Lung (tissue), 11 donors: ENCODE measurements at regions not wholly inside any gene's neighbourhood (a gene's known extent, or its start where the extent isn't known, plus 50 kb on each side); places are given as distances from the start of the nearest gene placed in this dataset.

ENCODE experiments used
- ATAC-seq: fragments of 200-7000 bp; cut with Tn5 transposase; one replicate; pipeline ENCODE4 v1.9.1; 2020; ENCODE audit warnings: moderate number of reproducible peaks; ENCODE audit not compliant: insufficient read depth, low FRiP score
- DNase-seq, 3 donors: peaks; one replicate each; pipeline ENCODE4 v3.0.0-alpha.2; 2013 to 2017
- H3K27ac ChIP-seq, 2 donors: one replicate each; pipeline ENCODE4 v1.5.1; 2013; ENCODE audit warnings: mild to moderate bottlenecking in 2 of 2, moderate library complexity in 2 of 2, control low read depth in 1 of 2, inconsistent platforms in 1 of 2, low read depth in 1 of 2, low read length in 1 of 2
- H3K27me3 ChIP-seq, 3 donors: one replicate each; pipeline ENCODE4 v1.5.1; 2013; ENCODE audit warnings: low read length in 2 of 3; ENCODE audit not compliant: control insufficient read depth in 3 of 3, insufficient read depth in 3 of 3
- H3K36me3 ChIP-seq, 4 donors: one replicate each; pipeline ENCODE4 v1.5.1; 2013; ENCODE audit warnings: low read length in 4 of 4, mild to moderate bottlenecking in 1 of 4, moderate library complexity in 1 of 4; ENCODE audit not compliant: control insufficient read depth in 4 of 4, insufficient read depth in 4 of 4
- H3K4me1 ChIP-seq, 5 donors: one replicate each; pipeline ENCODE4 v1.5.1; 2013; ENCODE audit warnings: low read length in 5 of 5, mild to moderate bottlenecking in 2 of 5, moderate library complexity in 1 of 5; ENCODE audit not compliant: control insufficient read depth in 5 of 5, insufficient read depth in 5 of 5
- H3K4me3 ChIP-seq: one replicate; pipeline ENCODE4 v1.5.1; 2013; ENCODE audit warnings: mild to moderate bottlenecking, control low read depth, moderate library complexity
- H3K9ac ChIP-seq, 2 donors: one replicate each; pipeline ENCODE4 v1.5.1; 2013; ENCODE audit warnings: low read length in 2 of 2, control low read depth in 1 of 2; ENCODE audit not compliant: insufficient read depth in 1 of 2
- H3K9me3 ChIP-seq, 4 donors: one replicate each; pipeline ENCODE4 v1.5.1; 2013; ENCODE audit warnings: low read length in 3 of 4, mild to moderate bottlenecking in 1 of 4, moderate library complexity in 1 of 4; ENCODE audit not compliant: control insufficient read depth in 4 of 4, insufficient read depth in 3 of 4
- WGBS, 2 donors: extraction: QIAGEN DNeasy Blood & Tissue Kit; methylation state at CpG; one replicate each; pipeline ENCODE4 v1.1.7; 2013; 5-methylcytosine and 5-hydroxymethylcytosine counted together
- TF ChIP-seq, protein P1 (sequence below): IDR thresholded peaks from 2 replicates; pipeline ENCODE4 v1.5.1; 2012; ENCODE audit warnings: mild to moderate bottlenecking; ENCODE audit errors: control extremely low read depth, extremely low read depth
- donor health status: control.
- donor health status: control.
- donor health status: Bipolar disorder and iron deficiency.
- donor health status: healthy.
- donor health status: DM: yes; HTN: yes; CAD: no.

DNA sequence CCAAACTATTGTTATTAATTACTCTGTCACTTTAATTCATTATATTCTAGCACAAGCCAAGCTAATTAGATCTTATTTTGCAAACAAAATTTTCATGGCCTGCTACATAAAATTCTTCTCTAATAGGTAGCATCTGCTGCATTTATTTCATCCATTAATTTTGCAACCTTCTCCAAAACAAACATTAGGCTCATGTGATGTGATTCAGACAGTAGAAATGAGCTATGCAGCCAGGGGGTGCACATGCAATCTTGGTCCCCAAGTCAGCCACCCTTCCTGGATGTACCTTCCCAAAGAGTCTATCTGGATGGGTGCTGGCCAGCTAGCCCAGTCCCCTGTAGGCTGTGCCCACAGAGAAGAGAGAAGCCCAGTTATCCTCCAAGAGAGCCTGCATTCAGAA is 242.1 kb upstream of the OSR1 start:
- Histone ChIP-seq H3K27me3 (no peaks in the 10 kb centered on the region), H3K4me3 (no peak overlapping the region), H3K9me3 (no peaks in the 10 kb centered on the region), H3K27ac (no peak overlapping the region), H3K4me1 (no peaks in the 10 kb centered on the region), H3K36me3 (no peaks in the 10 kb centered on the region), H3K9ac (no peak overlapping the region)
- DNase-seq (no peak), ATAC-seq (no peak)
- TF ChIP-seq, protein P1, sequence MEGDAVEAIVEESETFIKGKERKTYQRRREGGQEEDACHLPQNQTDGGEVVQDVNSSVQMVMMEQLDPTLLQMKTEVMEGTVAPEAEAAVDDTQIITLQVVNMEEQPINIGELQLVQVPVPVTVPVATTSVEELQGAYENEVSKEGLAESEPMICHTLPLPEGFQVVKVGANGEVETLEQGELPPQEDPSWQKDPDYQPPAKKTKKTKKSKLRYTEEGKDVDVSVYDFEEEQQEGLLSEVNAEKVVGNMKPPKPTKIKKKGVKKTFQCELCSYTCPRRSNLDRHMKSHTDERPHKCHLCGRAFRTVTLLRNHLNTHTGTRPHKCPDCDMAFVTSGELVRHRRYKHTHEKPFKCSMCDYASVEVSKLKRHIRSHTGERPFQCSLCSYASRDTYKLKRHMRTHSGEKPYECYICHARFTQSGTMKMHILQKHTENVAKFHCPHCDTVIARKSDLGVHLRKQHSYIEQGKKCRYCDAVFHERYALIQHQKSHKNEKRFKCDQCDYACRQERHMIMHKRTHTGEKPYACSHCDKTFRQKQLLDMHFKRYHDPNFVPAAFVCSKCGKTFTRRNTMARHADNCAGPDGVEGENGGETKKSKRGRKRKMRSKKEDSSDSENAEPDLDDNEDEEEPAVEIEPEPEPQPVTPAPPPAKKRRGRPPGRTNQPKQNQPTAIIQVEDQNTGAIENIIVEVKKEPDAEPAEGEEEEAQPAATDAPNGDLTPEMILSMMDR, result no peak

DNA sequence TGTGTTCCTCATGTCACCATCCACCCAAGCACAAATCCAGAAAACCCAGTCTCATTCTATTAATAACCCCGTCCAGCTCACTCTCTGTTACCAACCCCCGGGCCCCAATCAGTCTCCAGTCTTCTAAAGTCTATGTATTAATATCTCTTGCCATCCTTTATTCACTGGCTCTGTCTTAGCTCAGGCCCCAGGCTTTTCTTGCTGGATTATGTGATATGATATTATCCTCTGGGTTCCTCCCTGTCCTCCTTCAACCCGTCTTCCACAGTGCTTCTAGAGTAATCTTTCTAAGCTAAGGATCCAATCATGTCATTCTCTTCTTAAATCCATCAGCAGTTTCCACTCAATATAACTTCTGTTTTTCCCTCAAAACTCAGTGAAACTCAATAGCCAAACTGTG is 240.5 kb upstream of the OSR1 start:
- no peak overlapping the region for H3K9ac ChIP-seq
- H3K4me1 ChIP-seq, result no peaks in the 10 kb centered on the region
- no peaks in the 10 kb centered on the region for H3K9me3 ChIP-seq
- no peaks in the 10 kb centered on the region for H3K36me3 ChIP-seq
- ATAC-seq, result no peak
- no peak overlapping the region for H3K4me3 ChIP-seq
- 49 to 80% methylated on average over 3 of the region's 3 CpGs for WGBS, 2 donors
- H3K27ac ChIP-seq, result no peak overlapping the region
- no peaks in the 10 kb centered on the region for H3K27me3 ChIP-seq
- DNase-seq, result no peak
- TF ChIP-seq, protein P1, result no peak

DNA sequence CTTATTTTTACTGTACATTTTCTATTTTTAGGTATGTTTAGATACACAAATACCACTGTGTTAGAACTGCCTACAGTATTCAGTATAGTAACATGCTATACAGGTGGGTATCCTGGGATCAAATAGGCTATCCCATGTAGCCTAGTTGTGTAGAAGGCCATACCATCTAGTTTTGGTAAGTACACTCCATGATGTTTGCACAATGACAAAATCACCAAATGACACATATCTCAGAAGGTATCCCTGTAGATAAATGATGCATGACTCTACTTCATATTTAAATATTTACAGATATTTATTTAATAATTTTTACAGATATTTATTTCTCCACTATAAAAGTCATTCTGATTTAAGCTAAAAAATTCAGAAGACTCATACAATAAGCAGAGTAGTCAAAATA is 233.8 kb upstream of the OSR1 start:
- no peak for DNase-seq

DNA sequence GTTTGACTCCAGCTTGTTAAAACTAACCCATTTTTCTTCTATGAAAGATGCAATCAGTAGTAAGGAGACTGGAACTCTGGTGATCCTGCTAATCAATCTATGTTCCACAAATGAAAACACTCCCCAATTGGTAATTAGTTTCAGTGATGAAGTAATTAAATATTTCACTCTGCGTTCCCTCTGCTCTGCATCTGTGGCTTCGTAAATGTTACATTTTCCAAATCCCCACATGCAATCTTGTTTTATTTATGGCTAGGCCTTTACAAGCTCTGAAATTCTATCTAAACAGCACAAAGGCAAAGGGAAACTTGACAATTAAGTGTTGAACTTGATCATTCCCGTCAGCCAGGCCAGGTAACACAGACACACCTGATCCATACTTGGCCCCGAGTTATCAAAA is 231.4 kb upstream of the OSR1 start:
- no peak overlapping the region for H3K27ac ChIP-seq
- TF ChIP-seq, protein P1, result no peak
- DNase-seq (no peak), ATAC-seq (no peak)
- 92 to 94% methylated on average over 4 of the region's 4 CpGs for WGBS, 2 donors
- H3K9me3 ChIP-seq, result no peaks in the 10 kb centered on the region
- no peak overlapping the region for H3K9ac ChIP-seq
- H3K4me1 ChIP-seq, result no peaks in the 10 kb centered on the region
- no peaks in the 10 kb centered on the region for H3K36me3 ChIP-seq
- H3K4me3 ChIP-seq, result no peak overlapping the region
- no peaks in the 10 kb centered on the region for H3K27me3 ChIP-seq

More for the DNA sequence above, 233.8 kb upstream of the OSR1 start:
- TF ChIP-seq, protein P1, result no peak
- Histone ChIP-seq H3K4me1 (no peaks in the 10 kb centered on the region), H3K4me3 (no peak overlapping the region), H3K9me3 (no peaks in the 10 kb centered on the region), H3K36me3 (no peaks in the 10 kb centered on the region), H3K27me3 (no peaks in the 10 kb centered on the region), H3K27ac (no peak overlapping the region), H3K9ac (no peak overlapping the region)
- no peak for ATAC-seq
